Calu3 (cell line): ENCODE measurements at regions not wholly inside any gene's neighbourhood (a gene's known extent, or its start where the extent isn't known, plus 50 kb on each side); places are given as distances from the start of the nearest gene placed in this dataset.

Experiments used
- BruUV-seq: library from RNA; stranded (reverse); fragments of 400-500 nt; replicated peaks from 2 replicates; lab custom pipeline; 2021; lab: Mats Ljungman, UMichigan
- CTCF ChIA-PET: fragments of 300-600 bp; sonication (Branson Sonifier 250); formaldehyde crosslinking; loops from one replicate; lab custom pipeline; 2022; ENCODE audit warnings: antibody characterized with exemption; lab: Charles Lee
- DNase-seq: peaks from one replicate; pipeline ENCODE4 v3.0.0; 2022
- H3K27ac Mint-ChIP-seq: one replicate; pipeline ENCODE4 v1.8.0; 2022; ENCODE audit warnings: mixed read lengths; ENCODE audit not compliant: unreplicated experiment
- H3K27me3 Mint-ChIP-seq: one replicate; pipeline ENCODE4 v1.8.0; 2022; ENCODE audit warnings: mixed read lengths; ENCODE audit not compliant: unreplicated experiment
- H3K36me3 Mint-ChIP-seq: one replicate; pipeline ENCODE4 v1.8.0; 2022; ENCODE audit warnings: mild to moderate bottlenecking, moderate library complexity, mixed read lengths; ENCODE audit not compliant: insufficient read depth, unreplicated experiment
- H3K4me1 Mint-ChIP-seq: one replicate; pipeline ENCODE4 v1.8.0; 2022; ENCODE audit warnings: mild to moderate bottlenecking, low read depth, mixed read lengths; ENCODE audit not compliant: unreplicated experiment
- H3K4me3 Mint-ChIP-seq: one replicate; pipeline ENCODE4 v1.8.0; 2022; ENCODE audit warnings: mild to moderate bottlenecking, low read depth, moderate library complexity, mixed read lengths; ENCODE audit not compliant: unreplicated experiment
- H3K9me3 Mint-ChIP-seq: one replicate; pipeline ENCODE4 v1.8.0; 2022; ENCODE audit warnings: low read depth, mixed read lengths; ENCODE audit not compliant: unreplicated experiment
- intact Hi-C: fragments of 100-400 bp; cut with micrococcal nuclease; formaldehyde crosslinking; loops from one replicate; pipeline ENCODE4 v1.10.0; 2022; ENCODE audit not compliant: unreplicated experiment
- TF ChIP-seq, protein P1 (sequence below): fragments of 200-600 bp; IDR thresholded peaks from one replicate; pipeline ENCODE4 v1.8.0; 2022; ENCODE audit warnings: antibody characterized with exemption; ENCODE audit not compliant: unreplicated experiment

DNA sequence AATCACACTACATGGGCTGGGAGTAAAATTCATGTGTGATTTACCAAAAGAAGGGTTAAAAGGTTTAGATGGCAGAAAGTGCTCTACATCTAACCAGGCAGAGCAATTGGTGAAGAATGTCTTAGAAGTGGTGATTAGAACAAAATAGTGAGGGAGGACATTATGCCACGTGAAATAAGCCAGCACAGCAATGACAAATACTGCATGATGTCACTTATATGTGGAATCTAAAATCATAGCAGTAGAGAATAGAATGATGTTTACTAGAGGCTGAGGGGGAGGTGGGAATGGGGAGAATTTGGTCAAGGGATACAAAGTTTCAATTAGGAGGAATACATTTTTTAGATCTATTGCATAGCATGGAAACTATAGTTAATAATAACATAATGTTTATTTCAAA, 253.3 kb downstream of the KCNS3 start:
- H3K9me3 Mint-ChIP-seq: peaks cover 3% of the 10 kb centered on the region
- no peaks in the 10 kb centered on the region for H3K36me3 Mint-ChIP-seq
- CTCF ChIA-PET: no interaction called here
- intact Hi-C loops: loop anchor here (10.0 kb wide), 1 partner anchor 377 kb away; the partner anchor contains the start of genes GEN1 and SMC6
- H3K27ac Mint-ChIP-seq: no peak overlapping the region
- H3K27me3 Mint-ChIP-seq: peaks cover 21% of the 10 kb centered on the region
- H3K4me1 Mint-ChIP-seq: no peaks in the 10 kb centered on the region
- BruUV-seq: no TSS peak
- DNase-seq: no peak
- TF ChIP-seq, protein P1, sequence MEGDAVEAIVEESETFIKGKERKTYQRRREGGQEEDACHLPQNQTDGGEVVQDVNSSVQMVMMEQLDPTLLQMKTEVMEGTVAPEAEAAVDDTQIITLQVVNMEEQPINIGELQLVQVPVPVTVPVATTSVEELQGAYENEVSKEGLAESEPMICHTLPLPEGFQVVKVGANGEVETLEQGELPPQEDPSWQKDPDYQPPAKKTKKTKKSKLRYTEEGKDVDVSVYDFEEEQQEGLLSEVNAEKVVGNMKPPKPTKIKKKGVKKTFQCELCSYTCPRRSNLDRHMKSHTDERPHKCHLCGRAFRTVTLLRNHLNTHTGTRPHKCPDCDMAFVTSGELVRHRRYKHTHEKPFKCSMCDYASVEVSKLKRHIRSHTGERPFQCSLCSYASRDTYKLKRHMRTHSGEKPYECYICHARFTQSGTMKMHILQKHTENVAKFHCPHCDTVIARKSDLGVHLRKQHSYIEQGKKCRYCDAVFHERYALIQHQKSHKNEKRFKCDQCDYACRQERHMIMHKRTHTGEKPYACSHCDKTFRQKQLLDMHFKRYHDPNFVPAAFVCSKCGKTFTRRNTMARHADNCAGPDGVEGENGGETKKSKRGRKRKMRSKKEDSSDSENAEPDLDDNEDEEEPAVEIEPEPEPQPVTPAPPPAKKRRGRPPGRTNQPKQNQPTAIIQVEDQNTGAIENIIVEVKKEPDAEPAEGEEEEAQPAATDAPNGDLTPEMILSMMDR: no peak
- H3K4me3 Mint-ChIP-seq: no peak overlapping the region

DNA sequence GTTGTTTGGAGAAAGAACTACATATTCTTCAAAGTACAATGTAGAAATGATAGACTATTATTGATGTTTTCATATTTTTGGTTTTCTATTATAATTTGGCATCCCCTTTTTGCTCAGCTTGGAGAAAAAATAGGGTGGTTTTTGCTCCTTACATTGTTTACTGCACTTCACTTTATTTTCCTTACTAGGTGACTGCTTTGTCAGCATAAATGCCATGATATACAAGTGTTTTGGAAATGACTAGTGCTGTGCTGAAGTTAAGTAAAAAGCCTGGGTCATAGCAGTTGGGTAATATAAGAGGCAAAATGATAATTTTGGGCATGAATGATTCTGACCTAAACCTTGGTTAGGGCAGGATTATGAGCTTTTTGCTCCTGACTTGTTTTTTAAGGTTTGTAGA, 250.9 kb downstream of the KCNS3 start:
- H3K4me1 Mint-ChIP-seq: no peaks in the 10 kb centered on the region
- no TSS peak for BruUV-seq
- no peak overlapping the region for H3K4me3 Mint-ChIP-seq
- TF ChIP-seq, protein P1: no peak
- H3K27ac Mint-ChIP-seq: no peak overlapping the region
- peaks cover 21% of the 10 kb centered on the region for H3K27me3 Mint-ChIP-seq
- H3K9me3 Mint-ChIP-seq: peaks cover 3% of the 10 kb centered on the region
- DNase-seq: no peak
- intact Hi-C loops: no loop called here
- no peaks in the 10 kb centered on the region for H3K36me3 Mint-ChIP-seq
- CTCF ChIA-PET: no interaction called here

DNA sequence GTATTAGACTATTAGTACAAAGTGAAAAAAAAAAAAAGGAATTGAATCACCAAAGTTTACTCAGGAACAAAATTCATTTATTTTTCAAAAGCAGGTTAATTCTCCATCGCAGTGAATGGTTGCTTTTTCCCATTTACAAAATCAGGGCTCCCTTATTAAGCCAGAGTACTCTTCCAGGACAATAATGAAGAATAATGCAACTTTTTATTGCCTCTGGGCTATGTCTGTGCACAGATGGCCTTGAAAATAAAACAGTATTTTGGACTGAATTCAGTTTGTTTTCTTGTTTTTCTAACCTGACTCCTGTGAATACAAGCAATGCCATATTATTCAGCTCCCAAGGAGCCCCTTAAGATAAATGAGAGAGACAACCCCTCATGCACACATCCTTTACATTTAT, 246.8 kb downstream of the KCNS3 start:
- TF ChIP-seq, protein P1: no peak
- peaks cover 3% of the 10 kb centered on the region for H3K9me3 Mint-ChIP-seq
- peaks cover 44% of the 10 kb centered on the region for H3K27me3 Mint-ChIP-seq
- H3K4me3 Mint-ChIP-seq: no peak overlapping the region
- H3K27ac Mint-ChIP-seq: no peak overlapping the region
- no TSS peak for BruUV-seq
- CTCF ChIA-PET: no interaction called here
- intact Hi-C loops: no loop called here
- H3K4me1 Mint-ChIP-seq: no peaks in the 10 kb centered on the region
- no peaks in the 10 kb centered on the region for H3K36me3 Mint-ChIP-seq
- no peak for DNase-seq

DNA sequence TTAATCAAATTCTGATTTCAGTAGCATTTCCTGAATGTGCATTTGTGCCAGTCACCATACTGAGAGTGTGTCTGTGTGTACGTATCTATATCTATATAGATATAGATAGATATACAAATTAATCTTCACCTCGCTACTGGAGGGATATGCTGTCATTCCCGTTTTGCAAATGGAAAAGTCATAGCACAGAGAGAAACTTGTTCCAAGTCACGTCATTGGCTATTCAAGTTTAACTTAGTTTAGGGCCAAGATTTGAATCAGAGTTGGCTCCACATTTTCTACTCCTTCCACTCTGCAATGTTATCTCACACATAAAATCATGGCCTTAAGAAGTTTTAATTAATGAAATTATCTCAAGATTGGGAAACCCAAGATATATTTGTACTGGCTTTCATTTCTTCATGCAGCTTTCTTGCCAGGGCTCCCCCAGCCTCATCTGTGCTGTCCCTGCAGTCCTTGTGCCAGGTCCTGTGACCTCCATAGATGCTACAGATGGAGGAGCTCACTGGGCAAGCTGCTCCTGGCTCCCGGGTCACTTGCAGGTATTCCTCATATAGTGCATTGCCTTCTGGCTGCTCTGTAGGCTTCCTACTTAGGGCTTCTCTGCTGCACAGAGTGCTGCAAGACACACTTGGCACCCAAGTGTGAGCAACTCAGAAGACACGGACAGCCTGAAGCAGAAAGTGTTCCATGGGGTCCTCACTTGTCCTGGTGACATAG, 245.8 kb downstream of the KCNS3 start:
- H3K36me3 Mint-ChIP-seq: no peaks in the 10 kb centered on the region
- no peak for DNase-seq
- H3K9me3 Mint-ChIP-seq: no peaks in the 10 kb centered on the region
- no peak overlapping the region for H3K4me3 Mint-ChIP-seq
- peaks cover 36% of the 10 kb centered on the region for H3K27me3 Mint-ChIP-seq
- intact Hi-C loops: no loop called here
- no TSS peak for BruUV-seq
- H3K4me1 Mint-ChIP-seq: no peaks in the 10 kb centered on the region
- H3K27ac Mint-ChIP-seq: no peak overlapping the region
- CTCF ChIA-PET: no interaction called here
- TF ChIP-seq, protein P1: no peak
